ENCODE measurements at regions not wholly inside any gene's neighbourhood (a gene's known extent, or its start where the extent isn't known, plus 50 kb on each side); places are given as distances from the start of the nearest gene placed in this dataset.

DNA sequence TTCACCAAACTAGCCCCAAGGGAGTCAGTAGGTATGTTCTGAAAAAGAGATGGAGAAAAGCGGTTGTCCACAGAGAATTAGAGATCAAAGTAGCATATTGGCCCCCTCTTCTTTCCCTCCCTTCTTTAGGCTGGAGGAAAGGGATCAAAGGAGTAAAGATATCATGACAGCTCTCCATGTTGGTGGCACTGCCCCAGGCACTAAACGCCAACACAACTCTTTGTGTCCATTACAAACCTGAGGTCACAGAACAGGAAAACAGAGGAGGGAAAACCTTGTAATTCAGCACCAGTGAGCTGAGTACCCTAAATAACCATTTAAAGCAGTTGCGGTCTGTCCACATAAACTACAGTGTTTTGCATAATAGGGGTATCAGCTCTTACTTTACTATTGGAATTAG is 113.0 kb upstream of the TFAP2D start:
- no CpG with 5 or more reads among the region's 3 CpGs for WGBS (ENCODE audit: extremely low coverage, insufficient coverage, low lambda C conversion rate)
- no peak overlapping the region for H3K4ac ChIP-seq (ENCODE audit: low read depth, low read length)
- DNase-seq, result no peak

DNA sequence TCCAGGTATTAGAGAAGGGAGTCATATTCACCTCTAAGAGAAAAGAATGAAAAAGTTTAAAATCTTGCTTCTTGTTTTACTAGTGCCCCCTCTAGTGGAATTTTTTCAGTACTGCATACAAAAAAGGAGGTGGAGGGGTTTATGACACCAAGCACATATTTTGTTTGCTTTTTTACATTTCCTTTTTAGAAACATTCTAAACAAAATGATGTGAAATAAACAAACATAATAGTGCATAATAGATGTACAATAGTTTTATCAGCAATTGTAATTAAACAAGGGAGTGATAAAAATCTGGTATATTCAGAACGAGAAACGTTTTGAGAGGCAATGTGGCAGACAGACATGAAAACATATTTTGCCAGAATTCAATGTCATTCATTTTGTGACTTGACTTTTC is 111.0 kb upstream of the TFAP2D start:
- Histone ChIP-seq H2BK5ac (ENCODE audit: low read length) (no peak overlapping the region), H4K5ac (ENCODE audit: low read length) (no peak overlapping the region), H3K27ac (ENCODE audit: low read depth, low read length) (no peak overlapping the region), H3K79me1 (ENCODE audit: low read length) (no peaks in the 10 kb centered on the region), H3K79me2 (ENCODE audit: control insufficient read depth, insufficient read depth, low read length) (no peaks in the 10 kb centered on the region), H4K8ac (ENCODE audit: low read depth, low read length) (no peak overlapping the region), H3K36me3 (ENCODE audit: control insufficient read depth, insufficient read depth, low read length) (no peaks in the 10 kb centered on the region), H2BK15ac (replicated peaks; ENCODE audit: low read depth) (no peak overlapping the region), H2AK5ac (ENCODE audit: low read length) (no peak overlapping the region), H3K56ac (ENCODE audit: low read length) (no peak overlapping the region), H3K27me3 (ENCODE audit: insufficient read depth, low read length, poor library complexity) (no peaks in the 10 kb centered on the region), H3K23ac (ENCODE audit: low read length) (no peak overlapping the region), H3K4ac (ENCODE audit: low read depth, low read length) (no peak overlapping the region), H3K18ac (ENCODE audit: low read length) (no peak overlapping the region), H3K4me3 (ENCODE audit: low read length) (no peak overlapping the region), H3K9ac (ENCODE audit: low read length) (no peak overlapping the region), H2BK120ac (ENCODE audit: low read depth, low read length) (no peak overlapping the region), H3K4me2 (ENCODE audit: low read length) (no peak overlapping the region), H3K4me1 (ENCODE audit: control insufficient read depth, low read depth, low read length) (no peaks in the 10 kb centered on the region)
- no CpG with 5 or more reads among the region's 2 CpGs for WGBS (ENCODE audit: extremely low coverage, insufficient coverage, low lambda C conversion rate)
- peak; percentile 46 for DNase-seq

More for the DNA sequence above, 113.0 kb upstream of the TFAP2D start:
- H2BK120ac ChIP-seq (ENCODE audit: low read depth, low read length), result no peak overlapping the region
- no peak overlapping the region for H3K56ac ChIP-seq (ENCODE audit: low read length)
- no peak overlapping the region for H3K4me3 ChIP-seq (ENCODE audit: low read length)
- no peak overlapping the region for H4K8ac ChIP-seq (ENCODE audit: low read depth, low read length)
- H3K9ac ChIP-seq (ENCODE audit: low read length), result no peak overlapping the region
- H4K5ac ChIP-seq (ENCODE audit: low read length), result no peak overlapping the region
- no peak overlapping the region for H2BK15ac ChIP-seq (replicated peaks; ENCODE audit: low read depth)
- no peaks in the 10 kb centered on the region for H3K79me1 ChIP-seq (ENCODE audit: low read length)
- H2BK5ac ChIP-seq (ENCODE audit: low read length), result no peak overlapping the region
- H2AK5ac ChIP-seq (ENCODE audit: low read length), result no peak overlapping the region
- H3K18ac ChIP-seq (ENCODE audit: low read length), result no peak overlapping the region
- H3K27me3 ChIP-seq (ENCODE audit: insufficient read depth, low read length, poor library complexity), result no peaks in the 10 kb centered on the region
- no peak overlapping the region for H3K27ac ChIP-seq (ENCODE audit: low read depth, low read length)
- no peaks in the 10 kb centered on the region for H3K4me1 ChIP-seq (ENCODE audit: control insufficient read depth, low read depth, low read length)
- H3K23ac ChIP-seq (ENCODE audit: low read length), result no peak overlapping the region
- no peaks in the 10 kb centered on the region for H3K79me2 ChIP-seq (ENCODE audit: control insufficient read depth, insufficient read depth, low read length)
- no peak overlapping the region for H3K4me2 ChIP-seq (ENCODE audit: low read length)
- H3K36me3 ChIP-seq (ENCODE audit: control insufficient read depth, insufficient read depth, low read length), result no peaks in the 10 kb centered on the region

DNA sequence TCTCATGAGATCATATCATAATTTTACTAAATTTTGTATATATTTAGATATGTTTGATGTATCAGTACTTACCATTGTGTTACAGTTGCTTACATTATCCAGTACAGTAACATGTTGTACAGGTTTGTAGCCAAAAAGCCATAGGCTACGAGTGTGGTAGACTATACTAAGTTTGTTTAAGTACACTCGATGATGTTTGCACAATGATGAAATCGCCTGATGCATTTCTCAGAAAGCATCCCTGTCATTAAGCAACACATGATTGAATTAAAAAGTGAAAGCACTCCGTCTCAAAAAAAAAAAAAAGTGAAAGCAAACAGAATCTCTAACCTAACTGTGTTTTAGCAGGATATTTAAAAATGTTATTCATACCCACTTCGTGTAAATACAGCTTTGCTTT is 104.9 kb upstream of the TFAP2D start:
- no peaks in the 10 kb centered on the region for H3K79me1 ChIP-seq (ENCODE audit: low read length)
- DNase-seq, result no peak
- H3K4me3 ChIP-seq (ENCODE audit: low read length), result no peak overlapping the region
- no peak overlapping the region for H2BK15ac ChIP-seq (replicated peaks; ENCODE audit: low read depth)
- H4K8ac ChIP-seq (ENCODE audit: low read depth, low read length), result no peak overlapping the region
- H3K9ac ChIP-seq (ENCODE audit: low read length), result no peak overlapping the region
- no peak overlapping the region for H2AK5ac ChIP-seq (ENCODE audit: low read length)
- H3K56ac ChIP-seq (ENCODE audit: low read length), result no peak overlapping the region
- H3K27ac ChIP-seq (ENCODE audit: low read depth, low read length), result no peak overlapping the region
- no peak overlapping the region for H3K4ac ChIP-seq (ENCODE audit: low read depth, low read length)
- no peak overlapping the region for H3K23ac ChIP-seq (ENCODE audit: low read length)
- no peak overlapping the region for H2BK120ac ChIP-seq (ENCODE audit: low read depth, low read length)
- H3K36me3 ChIP-seq (ENCODE audit: control insufficient read depth, insufficient read depth, low read length), result no peaks in the 10 kb centered on the region
- no peaks in the 10 kb centered on the region for H3K79me2 ChIP-seq (ENCODE audit: control insufficient read depth, insufficient read depth, low read length)
- H3K4me2 ChIP-seq (ENCODE audit: low read length), result no peak overlapping the region
- no peak overlapping the region for H2BK5ac ChIP-seq (ENCODE audit: low read length)
- H3K4me1 ChIP-seq (ENCODE audit: control insufficient read depth, low read depth, low read length), result no peaks in the 10 kb centered on the region
- WGBS (ENCODE audit: extremely low coverage, insufficient coverage, low lambda C conversion rate), result no CpG with 5 or more reads among the region's 5 CpGs
- no peaks in the 10 kb centered on the region for H3K27me3 ChIP-seq (ENCODE audit: insufficient read depth, low read length, poor library complexity)
- H4K5ac ChIP-seq (ENCODE audit: low read length), result no peak overlapping the region
- no peak overlapping the region for H3K18ac ChIP-seq (ENCODE audit: low read length)

DNA sequence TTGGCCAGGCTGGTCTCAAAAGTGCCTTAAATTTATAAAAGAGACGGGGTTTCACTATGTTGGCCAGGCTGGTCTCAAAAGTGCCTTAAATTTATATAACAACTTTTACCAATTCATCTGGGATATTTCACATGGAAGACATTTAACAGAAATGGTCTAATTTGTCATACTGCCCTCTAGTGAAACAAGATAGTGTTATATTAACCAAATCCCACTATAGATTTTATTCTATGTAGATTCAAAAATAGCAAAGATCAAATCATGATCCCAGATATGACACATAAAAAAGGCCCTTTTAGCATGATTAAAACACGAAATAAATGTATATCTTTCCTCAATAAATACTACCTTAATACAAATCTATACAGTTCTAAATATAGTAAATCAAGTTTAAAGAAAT is 102.8 kb upstream of the TFAP2D start:
- 100% methylated on average over 1 of the region's 2 CpGs for WGBS (ENCODE audit: extremely low coverage, insufficient coverage, low lambda C conversion rate)

DNA sequence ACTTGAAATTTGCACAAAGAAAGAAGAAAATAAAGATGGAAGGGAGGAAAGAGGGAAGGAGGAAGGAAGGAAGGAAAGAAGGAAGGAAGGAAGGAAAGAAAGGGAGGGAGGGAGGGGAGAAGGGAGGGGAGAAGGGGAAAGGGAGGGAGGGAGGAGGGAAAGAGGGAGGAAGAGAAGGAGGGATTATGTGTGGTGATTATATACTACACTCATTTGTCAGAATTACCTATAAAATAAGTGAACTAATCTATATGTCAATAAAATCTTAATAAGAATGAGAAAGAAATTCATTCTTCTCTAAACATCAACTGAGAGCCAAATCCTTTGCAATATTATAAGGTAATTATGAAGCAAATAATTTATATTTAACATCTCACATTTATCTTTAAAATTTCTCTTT is 77.9 kb upstream of the TFAP2D start:
- Histone ChIP-seq H3K4me1 (ENCODE audit: control insufficient read depth, low read depth, low read length) (no peaks in the 10 kb centered on the region), H3K79me2 (ENCODE audit: control insufficient read depth, insufficient read depth, low read length) (no peaks in the 10 kb centered on the region), H3K4me3 (ENCODE audit: low read length) (no peak overlapping the region), H3K36me3 (ENCODE audit: control insufficient read depth, insufficient read depth, low read length) (no peaks in the 10 kb centered on the region), H3K4me2 (ENCODE audit: low read length) (no peak overlapping the region), H3K23ac (ENCODE audit: low read length) (no peak overlapping the region), H3K4ac (ENCODE audit: low read depth, low read length) (no peak overlapping the region), H3K56ac (ENCODE audit: low read length) (no peak overlapping the region), H3K9ac (ENCODE audit: low read length) (no peak overlapping the region), H3K18ac (ENCODE audit: low read length) (no peak overlapping the region), H3K27me3 (ENCODE audit: insufficient read depth, low read length, poor library complexity) (no peaks in the 10 kb centered on the region), H2AK5ac (ENCODE audit: low read length) (no peak overlapping the region), H4K8ac (ENCODE audit: low read depth, low read length) (no peak overlapping the region), H3K79me1 (ENCODE audit: low read length) (no peaks in the 10 kb centered on the region), H4K5ac (ENCODE audit: low read length) (no peak overlapping the region), H2BK5ac (ENCODE audit: low read length) (no peak overlapping the region), H3K27ac (ENCODE audit: low read depth, low read length) (no peak overlapping the region), H2BK15ac (replicated peaks; ENCODE audit: low read depth) (no peak overlapping the region), H2BK120ac (ENCODE audit: low read depth, low read length) (no peak overlapping the region)
- no peak for DNase-seq

More for the DNA sequence above, 102.8 kb upstream of the TFAP2D start:
- DNase-seq, result no peak
- no peaks in the 10 kb centered on the region for H3K79me1 ChIP-seq (ENCODE audit: low read length)
- no peak overlapping the region for H3K4ac ChIP-seq (ENCODE audit: low read depth, low read length)
- no peak overlapping the region for H3K23ac ChIP-seq (ENCODE audit: low read length)
- H3K27ac ChIP-seq (ENCODE audit: low read depth, low read length), result no peak overlapping the region
- no peaks in the 10 kb centered on the region for H3K36me3 ChIP-seq (ENCODE audit: control insufficient read depth, insufficient read depth, low read length)
- no peak overlapping the region for H2AK5ac ChIP-seq (ENCODE audit: low read length)
- H4K8ac ChIP-seq (ENCODE audit: low read depth, low read length), result no peak overlapping the region
- no peak overlapping the region for H3K4me2 ChIP-seq (ENCODE audit: low read length)
- H3K18ac ChIP-seq (ENCODE audit: low read length), result no peak overlapping the region
- no peak overlapping the region for H4K5ac ChIP-seq (ENCODE audit: low read length)
- H3K4me1 ChIP-seq (ENCODE audit: control insufficient read depth, low read depth, low read length), result no peaks in the 10 kb centered on the region
- no peak overlapping the region for H3K4me3 ChIP-seq (ENCODE audit: low read length)
- H2BK5ac ChIP-seq (ENCODE audit: low read length), result no peak overlapping the region
- no peaks in the 10 kb centered on the region for H3K27me3 ChIP-seq (ENCODE audit: insufficient read depth, low read length, poor library complexity)
- no peak overlapping the region for H3K56ac ChIP-seq (ENCODE audit: low read length)
- H3K9ac ChIP-seq (ENCODE audit: low read length), result no peak overlapping the region
- H2BK15ac ChIP-seq (replicated peaks; ENCODE audit: low read depth), result no peak overlapping the region
- H2BK120ac ChIP-seq (ENCODE audit: low read depth, low read length), result no peak overlapping the region
- H3K79me2 ChIP-seq (ENCODE audit: control insufficient read depth, insufficient read depth, low read length), result no peaks in the 10 kb centered on the region

DNA sequence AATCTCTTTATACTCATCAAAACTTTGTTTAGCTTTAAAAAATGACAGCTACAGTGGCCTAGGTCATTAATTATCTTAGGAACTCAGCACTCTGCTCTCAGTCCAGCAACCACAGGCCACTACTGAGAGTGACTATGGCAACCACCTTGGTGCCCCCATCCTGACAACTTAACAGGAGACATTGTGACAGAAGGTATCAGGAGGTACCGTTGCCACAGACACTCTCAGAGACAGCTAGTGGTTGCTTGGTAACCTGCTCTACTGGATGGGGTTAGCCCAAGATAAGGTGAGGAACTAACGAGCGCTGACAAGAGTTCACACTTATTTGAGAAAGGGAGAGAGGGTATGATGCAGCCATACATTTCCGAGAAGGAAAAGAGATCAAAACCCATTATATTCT is 76.1 kb upstream of the TFAP2D start:
- Histone ChIP-seq H2BK15ac (replicated peaks; ENCODE audit: low read depth) (no peak overlapping the region), H3K56ac (ENCODE audit: low read length) (no peak overlapping the region), H3K4me3 (ENCODE audit: low read length) (no peak overlapping the region), H3K4me2 (ENCODE audit: low read length) (no peak overlapping the region), H3K4me1 (ENCODE audit: control insufficient read depth, low read depth, low read length) (no peaks in the 10 kb centered on the region), H3K36me3 (ENCODE audit: control insufficient read depth, insufficient read depth, low read length) (no peaks in the 10 kb centered on the region), H3K23ac (ENCODE audit: low read length) (no peak overlapping the region), H4K5ac (ENCODE audit: low read length) (no peak overlapping the region), H3K79me1 (ENCODE audit: low read length) (no peaks in the 10 kb centered on the region), H2BK5ac (ENCODE audit: low read length) (no peak overlapping the region), H4K8ac (ENCODE audit: low read depth, low read length) (no peak overlapping the region), H3K27me3 (ENCODE audit: insufficient read depth, low read length, poor library complexity) (no peaks in the 10 kb centered on the region), H2AK5ac (ENCODE audit: low read length) (no peak overlapping the region), H3K9ac (ENCODE audit: low read length) (no peak overlapping the region), H3K18ac (ENCODE audit: low read length) (no peak overlapping the region), H3K79me2 (ENCODE audit: control insufficient read depth, insufficient read depth, low read length) (no peaks in the 10 kb centered on the region), H3K4ac (ENCODE audit: low read depth, low read length) (no peak overlapping the region), H3K27ac (ENCODE audit: low read depth, low read length) (no peak overlapping the region), H2BK120ac (ENCODE audit: low read depth, low read length) (no peak overlapping the region)
- no CpG with 5 or more reads among the region's 4 CpGs for WGBS (ENCODE audit: extremely low coverage, insufficient coverage, low lambda C conversion rate)
- peak; percentile 57 for DNase-seq

Measured in mesendoderm (in vitro differentiated cells).